Upper lobe of left lung (tissue), 6 donors: ENCODE measurements at regions not wholly inside any gene's neighbourhood (a gene's known extent, or its start where the extent isn't known, plus 50 kb on each side); places are given as distances from the start of the nearest gene placed in this dataset.

Source experiments
- ATAC-seq, 2 donors: fragments of 200-7000 bp; cut with Tn5 transposase; one replicate each; pipeline ENCODE4 v1.9.1; 2022; ENCODE audit warnings: mild to moderate bottlenecking in 2 of 2, moderate library complexity in 2 of 2; ENCODE audit not compliant: low FRiP score in 2 of 2
- DNase-seq, 2 donors: peaks; one replicate each; pipeline ENCODE4 v3.0.0-alpha.2; 2019 to 2020
- H3K27ac ChIP-seq, 4 donors: fragments of 200-600 bp; sonication (generic); one replicate each; pipeline ENCODE4 v1.5.1; 2016 to 2019
- H3K27me3 ChIP-seq, 4 donors: fragments of 200-600 bp; sonication (generic); one replicate each; pipeline ENCODE4 v1.5.1; 2017 to 2019
- H3K36me3 ChIP-seq, 4 donors: fragments of 200-600 bp; sonication (generic); one replicate each; pipeline ENCODE4 v1.5.1; 2016 to 2019
- H3K4me1 ChIP-seq, 4 donors: fragments of 200-600 bp; sonication (generic); one replicate each; pipeline ENCODE4 v1.5.1; 2018 to 2019
- H3K4me3 ChIP-seq, 4 donors: fragments of 200-600 bp; sonication (generic); one replicate each; pipeline ENCODE4 v1.5.1; 2017 to 2019; ENCODE audit warnings: mild to moderate bottlenecking in 2 of 4, moderate library complexity in 1 of 4
- H3K9me3 ChIP-seq, 4 donors: fragments of 200-600 bp; sonication (generic); one replicate each; pipeline ENCODE4 v1.5.1; 2018 to 2019
- EP300 ChIP-seq, 4 donors: sonication (generic); formaldehyde crosslinking; IDR thresholded peaks; one replicate each; pipeline ENCODE4 v1.5.1; 2017; ENCODE audit warnings: antibody characterized with exemption in 4 of 4, control low read depth in 2 of 4
- POLR2A ChIP-seq, 4 donors: fragments of 450-650 bp; IDR thresholded peaks; one replicate each; pipeline ENCODE4 v1.5.1; 2016 to 2017; ENCODE audit warnings: antibody characterized with exemption in 4 of 4, mild to moderate bottlenecking in 2 of 4
- POLR2AphosphoS5 ChIP-seq, 2 donors: sonication (generic); formaldehyde crosslinking; IDR thresholded peaks; one replicate each; pipeline ENCODE4 v1.5.1; 2017; ENCODE audit warnings: antibody characterized with exemption in 2 of 2
- WGBS, 2 donors: methylation state at CpG; one replicate each; pipeline ENCODE4 v1.1.5; 2017 to 2018; 5-methylcytosine and 5-hydroxymethylcytosine counted together
- TF ChIP-seq, protein P1 (sequence below), 6 experiments: fragments of 450-650 bp in 4 of 6; fragments of 200-600 bp in 2 of 6; sonication (generic) in 2 of 6; IDR thresholded peaks; one replicate each; pipeline ENCODE4 v1.5.1; 2016 to 2019; ENCODE audit warnings: antibody characterized with exemption in 6 of 6
- donor health status: DM: no; HTN: no; CAD: no; lungs with moderate emphysema.
- donor health status: DM: no; HTN: yes; CAD: no; lungs with severe emphysema.

DNA sequence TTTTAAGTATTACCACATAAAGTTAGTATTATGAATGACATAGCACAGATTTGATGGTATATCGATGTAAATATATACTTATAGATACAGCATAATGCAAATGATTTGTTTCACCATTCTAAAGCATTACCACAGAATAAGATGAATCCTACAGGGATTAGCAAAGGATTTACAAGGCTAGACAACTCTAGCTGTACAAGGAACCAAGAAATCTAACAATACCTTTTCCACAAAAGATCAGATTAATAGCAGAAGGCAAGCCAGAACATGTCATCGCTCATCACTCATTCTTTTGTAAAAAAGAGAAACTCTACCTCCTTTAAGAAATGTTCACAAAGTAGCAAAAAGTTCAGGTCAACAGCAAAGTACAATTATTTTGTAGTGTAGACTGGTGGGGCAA lies 105.1 kb upstream of the ANK3 start:
- Histone ChIP-seq H3K27ac (no peak overlapping the region), H3K27me3 (no peaks in the 10 kb centered on the region), H3K9me3 (no peaks in the 10 kb centered on the region), H3K4me1 (no peaks in the 10 kb centered on the region), H3K4me3 (no peak overlapping the region), H3K36me3 (no peaks in the 10 kb centered on the region)
- no peak for TF ChIP-seq POLR2A (IDR thresholded peaks at IDR 0.05)
- TF ChIP-seq, protein P1, sequence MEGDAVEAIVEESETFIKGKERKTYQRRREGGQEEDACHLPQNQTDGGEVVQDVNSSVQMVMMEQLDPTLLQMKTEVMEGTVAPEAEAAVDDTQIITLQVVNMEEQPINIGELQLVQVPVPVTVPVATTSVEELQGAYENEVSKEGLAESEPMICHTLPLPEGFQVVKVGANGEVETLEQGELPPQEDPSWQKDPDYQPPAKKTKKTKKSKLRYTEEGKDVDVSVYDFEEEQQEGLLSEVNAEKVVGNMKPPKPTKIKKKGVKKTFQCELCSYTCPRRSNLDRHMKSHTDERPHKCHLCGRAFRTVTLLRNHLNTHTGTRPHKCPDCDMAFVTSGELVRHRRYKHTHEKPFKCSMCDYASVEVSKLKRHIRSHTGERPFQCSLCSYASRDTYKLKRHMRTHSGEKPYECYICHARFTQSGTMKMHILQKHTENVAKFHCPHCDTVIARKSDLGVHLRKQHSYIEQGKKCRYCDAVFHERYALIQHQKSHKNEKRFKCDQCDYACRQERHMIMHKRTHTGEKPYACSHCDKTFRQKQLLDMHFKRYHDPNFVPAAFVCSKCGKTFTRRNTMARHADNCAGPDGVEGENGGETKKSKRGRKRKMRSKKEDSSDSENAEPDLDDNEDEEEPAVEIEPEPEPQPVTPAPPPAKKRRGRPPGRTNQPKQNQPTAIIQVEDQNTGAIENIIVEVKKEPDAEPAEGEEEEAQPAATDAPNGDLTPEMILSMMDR (IDR thresholded peaks at IDR 0.05) = no peak
- TF ChIP-seq EP300 (IDR thresholded peaks at IDR 0.05) = no peak
- TF ChIP-seq POLR2AphosphoS5 (IDR thresholded peaks at IDR 0.05) = no peak
- DNase-seq (no peak), ATAC-seq (no peak)
- 93 to 99% methylated on average over 2 of the region's 2 CpGs for WGBS, 2 donors

DNA sequence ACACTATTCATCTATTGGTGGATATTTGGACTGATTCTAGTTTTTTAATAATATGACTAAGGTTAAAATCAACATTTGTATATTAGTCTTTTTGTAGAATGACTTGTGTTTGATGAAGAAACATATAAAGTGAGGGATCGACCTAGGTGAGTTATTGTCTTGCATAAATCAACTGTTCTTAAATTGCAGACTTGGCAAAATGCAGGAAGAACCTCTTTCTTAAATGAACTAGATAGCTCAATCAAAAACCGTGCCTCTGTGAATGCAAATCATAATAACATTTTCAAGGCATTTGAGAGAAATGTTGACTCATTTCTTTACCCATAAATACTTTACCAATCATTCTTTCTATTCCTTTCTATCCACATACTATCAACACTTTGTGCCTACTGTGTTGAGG lies 101.5 kb upstream of the ANK3 start:
- ATAC-seq = no peak
- H3K27ac ChIP-seq = no peak overlapping the region
- H3K4me3 ChIP-seq = no peak overlapping the region
- H3K36me3 ChIP-seq = no peaks in the 10 kb centered on the region
- no peaks in the 10 kb centered on the region for H3K4me1 ChIP-seq
- DNase-seq = no peak
- 77 to 86% methylated on average over 2 of the region's 2 CpGs for WGBS, 2 donors
- no peaks in the 10 kb centered on the region for H3K27me3 ChIP-seq
- no peak for TF ChIP-seq EP300 (IDR thresholded peaks at IDR 0.05)
- TF ChIP-seq POLR2A (IDR thresholded peaks at IDR 0.05) = no peak
- TF ChIP-seq, protein P1 (IDR thresholded peaks at IDR 0.05) = no peak
- TF ChIP-seq POLR2AphosphoS5 (IDR thresholded peaks at IDR 0.05) = no peak
- H3K9me3 ChIP-seq = no peaks in the 10 kb centered on the region

DNA sequence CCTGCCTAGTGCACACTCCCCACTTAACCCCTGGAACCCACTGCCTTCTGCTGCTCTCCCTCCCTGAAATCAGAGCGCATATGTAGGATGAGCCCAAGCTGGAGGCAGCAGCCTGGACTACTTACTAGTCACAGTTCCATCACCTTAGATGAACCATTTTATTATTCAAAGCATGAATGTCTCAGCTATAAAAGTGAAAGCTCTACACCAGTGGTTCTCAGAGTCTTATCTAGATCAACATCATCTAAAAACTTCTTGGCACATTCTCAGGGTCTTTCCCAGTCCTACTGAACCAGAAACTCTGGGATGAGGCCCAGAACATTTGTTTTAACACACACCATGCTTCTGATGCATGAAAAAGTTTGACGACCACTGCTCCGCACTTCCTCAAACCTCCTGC lies 100.3 kb upstream of the ANK3 start:
- Histone ChIP-seq H3K4me3 (no peak overlapping the region), H3K27me3 (no peaks in the 10 kb centered on the region), H3K4me1 (no peaks in the 10 kb centered on the region), H3K9me3 (no peaks in the 10 kb centered on the region), H3K36me3 (no peaks in the 10 kb centered on the region), H3K27ac (no peak overlapping the region)
- ATAC-seq (no peak), DNase-seq (no peak)
- WGBS, 2 donors = 56 to 60% methylated on average over 3 of the region's 3 CpGs
- TF ChIP-seq POLR2AphosphoS5 (IDR thresholded peaks at IDR 0.05) (no peak), POLR2A (IDR thresholded peaks at IDR 0.05) (no peak), EP300 (IDR thresholded peaks at IDR 0.05) (no peak)
- TF ChIP-seq, protein P1 (IDR thresholded peaks at IDR 0.05) = no peak

DNA sequence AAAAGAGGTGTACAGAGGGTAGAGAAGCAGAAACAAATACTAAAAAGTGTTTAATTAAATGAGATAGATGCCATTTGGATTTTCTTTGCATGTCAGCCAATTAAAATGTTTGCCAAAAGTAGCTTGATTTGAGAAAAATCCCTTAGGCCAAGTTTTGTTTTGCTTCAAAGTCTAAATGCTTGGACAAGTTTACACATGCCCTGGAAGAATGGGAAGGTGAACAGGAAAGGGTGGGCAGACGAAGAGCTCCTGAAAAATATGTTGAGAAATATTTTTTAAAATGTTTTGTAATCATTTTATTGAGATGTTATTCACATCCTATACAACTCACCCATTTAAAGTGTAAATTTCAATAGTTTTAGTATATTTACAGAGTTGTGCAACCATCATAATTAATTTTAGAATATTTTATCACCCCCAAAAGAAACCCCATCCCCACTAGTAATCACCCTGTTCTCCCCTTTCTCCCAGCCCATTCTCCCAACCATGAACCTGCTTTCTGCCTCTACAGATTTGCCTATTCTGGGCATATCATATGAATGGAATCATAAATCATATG lies 98.5 kb upstream of the ANK3 start:
- Histone ChIP-seq H3K36me3 (no peaks in the 10 kb centered on the region), H3K27ac (no peak overlapping the region), H3K4me3 (no peak overlapping the region), H3K9me3 (no peaks in the 10 kb centered on the region), H3K27me3 (no peaks in the 10 kb centered on the region), H3K4me1 (no peaks in the 10 kb centered on the region)
- ATAC-seq = no peak
- DNase-seq = no peak
- TF ChIP-seq POLR2AphosphoS5 (IDR thresholded peaks at IDR 0.05) (no peak), POLR2A (IDR thresholded peaks at IDR 0.05) (no peak), EP300 (IDR thresholded peaks at IDR 0.05) (no peak)
- TF ChIP-seq, protein P1 (IDR thresholded peaks at IDR 0.05) = no peak
- 61 to 72% methylated on average over 1 of the region's 1 CpG for WGBS, 2 donors

DNA sequence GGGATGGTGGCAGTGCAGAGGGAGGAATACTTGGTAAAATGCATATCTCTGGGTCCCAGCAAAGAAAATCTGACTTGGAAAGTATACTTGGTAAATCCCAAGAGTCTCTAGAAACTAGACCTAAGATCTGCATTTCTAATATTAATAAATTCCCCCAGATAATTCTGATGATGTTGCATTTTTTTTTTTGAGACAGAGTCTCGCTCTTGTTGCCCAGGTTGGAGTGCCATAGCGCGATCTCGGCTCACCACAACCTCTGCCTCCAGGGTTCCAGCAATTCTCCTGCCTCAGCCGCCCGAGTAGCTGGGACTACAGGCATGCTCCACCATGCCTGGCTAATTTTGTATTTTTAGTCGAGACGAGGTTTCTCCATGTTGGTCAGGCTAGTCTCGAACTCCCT lies 97.9 kb upstream of the ANK3 start:
- no peaks in the 10 kb centered on the region for H3K27me3 ChIP-seq
- TF ChIP-seq EP300 (IDR thresholded peaks at IDR 0.05) (no peak), POLR2AphosphoS5 (IDR thresholded peaks at IDR 0.05) (no peak), POLR2A (IDR thresholded peaks at IDR 0.05) (no peak)
- TF ChIP-seq, protein P1 (IDR thresholded peaks at IDR 0.05) = no peak
- 94 to 97% methylated on average over 9 of the region's 9 CpGs for WGBS, 2 donors
- no peak overlapping the region for H3K27ac ChIP-seq
- no peak for ATAC-seq
- H3K36me3 ChIP-seq = no peaks in the 10 kb centered on the region
- no peaks in the 10 kb centered on the region for H3K9me3 ChIP-seq
- no peak overlapping the region for H3K4me3 ChIP-seq
- no peaks in the 10 kb centered on the region for H3K4me1 ChIP-seq
- DNase-seq = no peak
